ENCODE measurements at regions not wholly inside any gene's neighbourhood (a gene's known extent, or its start where the extent isn't known, plus 50 kb on each side); places are given as distances from the start of the nearest gene placed in this dataset.

- H3K4me3 Mint-ChIP-seq: no peak overlapping the region
- no peaks in the 10 kb centered on the region; the same call in 1 of the 2 replicates for H3K4me1 ChIP-seq (ENCODE audit: insufficient read depth)
- no peak overlapping the region for H3K4me2 ChIP-seq
- H3F3A ChIP-seq (replicated peaks; ENCODE audit: low read depth): no peaks in the 10 kb centered on the region
- no peaks in the 10 kb centered on the region for H4K20me1 ChIP-seq (replicated peaks; ENCODE audit: insufficient read depth)
- no peaks in the 10 kb centered on the region for H3K27me3 ChIP-seq (ENCODE audit: insufficient read depth)
- no peaks in the 10 kb centered on the region for H3K9me3 Mint-ChIP-seq
- H3K36me3 ChIP-seq (ENCODE audit: insufficient read depth): no peaks in the 10 kb centered on the region
- TF ChIP-seq CREB1 (CRISPR knock-in tag; IDR thresholded peaks at IDR 0.05; ENCODE audit: low read depth) (no peak), ZNF114 (CRISPR knock-in tag; IDR thresholded peaks at IDR 0.05) (no peak), STAT1 (IDR thresholded peaks at IDR 0.05; ENCODE audit: unreplicated experiment) (no peak), NANOG (IDR thresholded peaks at IDR 0.05; ENCODE audit: borderline replicate concordance) (no peak), JUNB (IDR thresholded peaks at IDR 0.05; ENCODE audit: unreplicated experiment) (no peak), REST (IDR thresholded peaks at IDR 0.05; ENCODE audit: unreplicated experiment) (no peak), EZH2phosphoT487 (IDR thresholded peaks at IDR 0.05; ENCODE audit: unreplicated experiment) (no peak), POLR2AphosphoS5 (IDR thresholded peaks at IDR 0.05; ENCODE audit: low read depth) (no peak), ZNF331 (CRISPR knock-in tag; IDR thresholded peaks at IDR 0.05; ENCODE audit: low read depth) (no peak), ZNF462 (CRISPR knock-in tag; IDR thresholded peaks at IDR 0.05) (no peak), EZH2 (IDR thresholded peaks at IDR 0.05; ENCODE audit: low read depth, unreplicated experiment) (no peak), CTCF (conservative IDR thresholded peaks at IDR 0.05; ENCODE audit: low read depth in 2 of 2) (no peak), ETS1 (IDR thresholded peaks at IDR 0.05) (no peak)
- no peak for DNase-seq (ENCODE audit: low spot score)
- H3K36me3 Mint-ChIP-seq (ENCODE audit: low read depth): no peaks in the 10 kb centered on the region
- H3K27ac Mint-ChIP-seq: no peak overlapping the region
- H3K27me3 Mint-ChIP-seq (ENCODE audit: insufficient read depth, low read depth, poor library complexity): peaks cover 5% of the 10 kb centered on the region
- no peaks in the 10 kb centered on the region for H3K79me2 ChIP-seq (replicated peaks; ENCODE audit: insufficient read depth)
- H2AFZ ChIP-seq: peak overlapping the region; percentile 59; the same call in 1 of the 2 replicates
- H3K27ac ChIP-seq (ENCODE audit: low read depth): no peak overlapping the region
- H3K4me1 Mint-ChIP-seq: peaks cover 15% of the 10 kb centered on the region
- H3K9me2 ChIP-seq (ENCODE audit: insufficient read depth): no peaks in the 10 kb centered on the region
- H3K4me3 ChIP-seq: no peak overlapping the region
- peak; percentile 23; the same call in 2 of the 3 replicates for ATAC-seq
Measured at GRCh38 chr3:10762116-10762515, 53.9 kb upstream of the SLC6A11 start.
